ENCODE measurements at regions not wholly inside any gene's neighbourhood (a gene's known extent, or its start where the extent isn't known, plus 50 kb on each side); places are given as distances from the start of the nearest gene placed in this dataset.

DNA sequence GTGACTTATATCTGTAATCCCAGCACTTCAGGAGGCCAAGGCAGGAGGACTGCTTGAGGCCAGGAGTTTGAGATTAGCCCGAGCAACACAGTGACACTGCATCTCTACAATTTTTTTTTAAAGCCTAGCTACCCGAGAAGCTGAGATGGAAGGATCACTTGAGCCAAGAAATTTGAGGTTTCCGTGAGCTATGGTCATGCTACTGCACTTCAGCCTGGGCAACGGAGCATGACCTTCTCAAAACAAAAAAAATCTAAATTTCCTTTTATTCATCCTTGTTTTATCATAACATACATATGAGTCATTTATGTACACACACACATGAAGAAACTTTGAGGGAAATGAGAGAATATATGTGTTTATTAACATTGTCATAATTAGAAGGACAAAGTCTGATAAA is 277.5 kb upstream of the MAGI2 start:
- TF ChIP-seq, protein P1, sequence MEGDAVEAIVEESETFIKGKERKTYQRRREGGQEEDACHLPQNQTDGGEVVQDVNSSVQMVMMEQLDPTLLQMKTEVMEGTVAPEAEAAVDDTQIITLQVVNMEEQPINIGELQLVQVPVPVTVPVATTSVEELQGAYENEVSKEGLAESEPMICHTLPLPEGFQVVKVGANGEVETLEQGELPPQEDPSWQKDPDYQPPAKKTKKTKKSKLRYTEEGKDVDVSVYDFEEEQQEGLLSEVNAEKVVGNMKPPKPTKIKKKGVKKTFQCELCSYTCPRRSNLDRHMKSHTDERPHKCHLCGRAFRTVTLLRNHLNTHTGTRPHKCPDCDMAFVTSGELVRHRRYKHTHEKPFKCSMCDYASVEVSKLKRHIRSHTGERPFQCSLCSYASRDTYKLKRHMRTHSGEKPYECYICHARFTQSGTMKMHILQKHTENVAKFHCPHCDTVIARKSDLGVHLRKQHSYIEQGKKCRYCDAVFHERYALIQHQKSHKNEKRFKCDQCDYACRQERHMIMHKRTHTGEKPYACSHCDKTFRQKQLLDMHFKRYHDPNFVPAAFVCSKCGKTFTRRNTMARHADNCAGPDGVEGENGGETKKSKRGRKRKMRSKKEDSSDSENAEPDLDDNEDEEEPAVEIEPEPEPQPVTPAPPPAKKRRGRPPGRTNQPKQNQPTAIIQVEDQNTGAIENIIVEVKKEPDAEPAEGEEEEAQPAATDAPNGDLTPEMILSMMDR (conservative IDR thresholded peaks at IDR 0.05; ENCODE audit: low read depth, low read length) = no peak
- DNase-seq (ENCODE audit: low read depth) = no peak
- no peak overlapping the region for H3K4me3 ChIP-seq (ENCODE audit: low read depth, low read length)

DNA sequence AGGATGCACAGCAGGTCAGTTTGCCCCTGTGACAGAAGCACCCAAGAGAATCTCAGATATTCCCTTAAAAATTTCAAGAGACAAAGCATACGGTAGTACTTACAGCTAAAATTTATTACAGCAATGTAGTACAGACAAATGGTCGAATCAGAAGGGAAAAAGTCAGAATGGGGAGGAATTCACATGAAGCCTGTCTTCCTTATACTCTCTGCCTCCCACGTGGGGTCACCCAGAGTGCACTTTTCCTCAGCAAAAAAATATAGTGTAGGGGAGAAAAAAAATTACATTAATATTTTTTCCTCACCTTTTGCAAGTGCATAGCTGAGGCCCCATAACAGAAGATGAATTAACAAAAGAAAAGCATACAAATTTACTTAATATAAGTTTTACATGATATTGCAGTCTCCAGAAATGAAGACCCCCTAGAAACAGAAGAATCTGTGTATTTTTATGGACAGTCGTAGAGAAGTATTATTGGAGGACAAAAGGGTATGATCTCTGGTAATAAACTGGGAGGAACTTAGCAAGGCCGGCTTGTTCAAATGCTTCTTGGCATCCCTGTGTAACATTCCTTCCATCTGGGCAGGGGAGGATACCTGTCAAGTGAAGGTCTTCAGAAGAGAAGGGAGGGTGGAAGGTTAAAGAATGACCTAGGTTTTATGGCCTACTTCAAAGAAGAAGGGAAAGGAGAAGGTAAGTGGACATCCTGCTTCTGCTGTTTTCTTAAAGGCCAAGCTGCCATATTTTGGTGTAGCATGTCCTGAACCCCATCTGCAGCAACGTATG is 270.6 kb upstream of the MAGI2 start:
- H3K4me3 ChIP-seq (ENCODE audit: low read depth, low read length) = no peak overlapping the region
- no peak for DNase-seq (ENCODE audit: low read depth)
- TF ChIP-seq, protein P1 (conservative IDR thresholded peaks at IDR 0.05; ENCODE audit: low read depth, low read length) = no peak

GRCh38 chr7:79722217-79722616 is 268.8 kb upstream of the MAGI2 start:
- TF ChIP-seq, protein P1 (conservative IDR thresholded peaks at IDR 0.05; ENCODE audit: low read depth, low read length) = no peak
- DNase-seq (ENCODE audit: low read depth) = no peak
- no peak overlapping the region for H3K4me3 ChIP-seq (ENCODE audit: low read depth, low read length)

GRCh38 chr7:79719216-79719615 is 265.7 kb upstream of the MAGI2 start:
- TF ChIP-seq, protein P1 (conservative IDR thresholded peaks at IDR 0.05; ENCODE audit: low read depth, low read length) = no peak
- no peak for DNase-seq (ENCODE audit: low read depth)
- no peak overlapping the region for H3K4me3 ChIP-seq (ENCODE audit: low read depth, low read length)

- TF ChIP-seq, protein P1 (conservative IDR thresholded peaks at IDR 0.05; ENCODE audit: low read depth, low read length) = no peak
- DNase-seq (ENCODE audit: low read depth) = no peak
- H3K4me3 ChIP-seq (ENCODE audit: low read depth, low read length) = no peak overlapping the region
These were observed 262.9 kb upstream of the MAGI2 start for GRCh38 chr7:79716329-79716728.

DNA sequence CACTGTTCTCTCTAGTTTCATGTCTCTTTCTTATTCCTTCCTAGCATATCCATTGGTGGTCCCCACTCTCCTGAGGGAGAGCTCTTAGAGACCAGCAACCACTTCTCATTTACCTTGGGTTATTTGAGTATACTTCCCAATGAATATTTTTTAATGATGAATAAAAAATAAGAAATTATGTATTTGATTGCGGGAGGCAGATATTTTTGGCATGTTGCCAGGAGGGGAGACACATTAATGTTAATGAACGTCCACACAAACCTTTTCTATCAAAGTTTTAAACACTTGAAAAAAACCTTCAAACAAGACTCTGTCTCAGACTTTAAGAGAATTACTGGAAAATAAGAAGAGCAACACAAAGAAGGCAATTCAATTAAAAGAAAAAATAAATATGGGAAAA is 260.6 kb upstream of the MAGI2 start:
- TF ChIP-seq, protein P1 (conservative IDR thresholded peaks at IDR 0.05; ENCODE audit: low read depth, low read length) = no peak
- H3K4me3 ChIP-seq (ENCODE audit: low read depth, low read length) = no peak overlapping the region
- no peak for DNase-seq (ENCODE audit: low read depth)

GRCh38 chr7:79713276-79713675 is 259.8 kb upstream of the MAGI2 start:
- no peak overlapping the region for H3K4me3 ChIP-seq (ENCODE audit: low read depth, low read length)
- TF ChIP-seq, protein P1 (conservative IDR thresholded peaks at IDR 0.05; ENCODE audit: low read depth, low read length) = no peak
- DNase-seq (ENCODE audit: low read depth) = no peak
